ENCODE measurements at regions not wholly inside any gene's neighbourhood (a gene's known extent, or its start where the extent isn't known, plus 50 kb on each side); places are given as distances from the start of the nearest gene placed in this dataset.

- TF ChIP-seq POLR2AphosphoS5 (IDR thresholded peaks at IDR 0.05) = no peak
- no peak for TF ChIP-seq CTCF (IDR thresholded peaks at IDR 0.05 in 8 of 11, conservative IDR thresholded peaks at IDR 0.05 in 3 of 11)
These were observed 208.1 kb upstream of the S1PR3 start for GRCh38 chr9:88782931-88783710.

Data from spleen (tissue), 7 donors.